OCI-LY7 (cell line): ENCODE measurements at regions not wholly inside any gene's neighbourhood (a gene's known extent, or its start where the extent isn't known, plus 50 kb on each side); places are given as distances from the start of the nearest gene placed in this dataset.

Experiments used
- BruUV-seq: library from RNA; stranded (reverse); fragments of 400-500 nt; replicated peaks from 2 replicates; lab custom pipeline; 2021; lab: Mats Ljungman, UMichigan
- CTCF ChIA-PET: fragments of 300-600 bp; sonication (Branson Sonifier 250); formaldehyde crosslinking; loops from one replicate; lab custom pipeline; 2022; ENCODE audit warnings: antibody characterized with exemption; ENCODE audit not compliant: unreplicated experiment; lab: Charles Lee
- POLR2A ChIA-PET: fragments of 300-600 bp; sonication (Branson Sonifier 250); formaldehyde crosslinking; loops from one replicate; lab custom pipeline; 2022; ENCODE audit warnings: antibody characterized with exemption; lab: Charles Lee
- DNase-seq: peaks from one replicate; pipeline ENCODE4 v3.0.0-alpha.2; 2015; ENCODE audit warnings: low spot score
- H2AFZ ChIP-seq: fragments of 200-600 bp; sonication (generic), shearing (Covaris generic); 2 replicates; pipeline ENCODE4 v1.6.1; 2014; ENCODE audit warnings: mild to moderate bottlenecking, antibody characterized with exemption, low read length, moderate library complexity
- H3K27ac ChIP-seq: fragments of 200-600 bp; sonication (generic); 2 replicates; pipeline ENCODE4 v1.5.1; 2014; ENCODE audit warnings: mixed run types, low read depth, mild to moderate bottlenecking, moderate library complexity, low read length, inconsistent platforms; ENCODE audit not compliant: poor library complexity, severe bottlenecking
- H3K36me3 ChIP-seq: fragments of 200-600 bp; sonication (generic); 2 replicates; pipeline ENCODE4 v1.6.1; 2014; ENCODE audit warnings: mild to moderate bottlenecking, antibody characterized with exemption, low read length, moderate library complexity, mixed read lengths; ENCODE audit not compliant: insufficient read depth
- H3K4me1 ChIP-seq: fragments of 200-600 bp; sonication (generic); 2 replicates; pipeline ENCODE4 v1.5.1; 2014; ENCODE audit warnings: mild to moderate bottlenecking, low read length; ENCODE audit not compliant: insufficient read depth, poor library complexity, severe bottlenecking
- H3K4me2 ChIP-seq: fragments of 200-600 bp; sonication (generic); 2 replicates; pipeline ENCODE4 v1.6.1; 2014; ENCODE audit warnings: mild to moderate bottlenecking, low read length
- H3K4me3 ChIP-seq: fragments of 200-600 bp; sonication (generic); 2 replicates; pipeline ENCODE4 v1.5.1; 2014; ENCODE audit warnings: mild to moderate bottlenecking, low read depth, low read length; ENCODE audit not compliant: poor library complexity, severe bottlenecking
- H3K79me2 ChIP-seq: fragments of 200-600 bp; sonication (generic); 2 replicates; pipeline ENCODE4 v1.6.1; 2016; ENCODE audit warnings: low read depth, mild to moderate bottlenecking, low read length, moderate library complexity, mixed read lengths; ENCODE audit not compliant: insufficient read depth
- H3K9me2 ChIP-seq: fragments of 200-600 bp; sonication (generic); 2 replicates; pipeline ENCODE4 v1.6.1; 2016; ENCODE audit warnings: mild to moderate bottlenecking, low read length, mixed read lengths; ENCODE audit not compliant: insufficient read depth
- H3K9me3 ChIP-seq: fragments of 200-600 bp; sonication (generic); 2 replicates; pipeline ENCODE4 v1.6.1; 2014; ENCODE audit warnings: mild to moderate bottlenecking, mixed run types, low read length, mixed read lengths
- H4K20me1 ChIP-seq: fragments of 200-600 bp; sonication (generic); 2 replicates; pipeline ENCODE4 v1.6.1; 2014; ENCODE audit warnings: mild to moderate bottlenecking, antibody characterized with exemption, low read length, moderate library complexity, mixed read lengths; ENCODE audit not compliant: insufficient read depth
- EZH2phosphoT487 ChIP-seq: fragments of 200-600 bp; sonication (generic); IDR thresholded peaks from 2 replicates; pipeline ENCODE4 v1.6.1; 2018; ENCODE audit warnings: low read depth, borderline replicate concordance, mild to moderate bottlenecking, mixed run types, antibody characterized with exemption, low read length, moderate library complexity, mixed read lengths
- intact Hi-C: fragments of 100-400 bp; cut with micrococcal nuclease; formaldehyde crosslinking; loops from one replicate; pipeline ENCODE4 v1.10.0; 2022; ENCODE audit not compliant: unreplicated experiment
- TF ChIP-seq, protein P1 (sequence below): fragments of 200-600 bp; sonication (generic); conservative IDR thresholded peaks from 2 replicates; pipeline ENCODE4 v1.5.1; 2014; ENCODE audit warnings: mild to moderate bottlenecking, antibody characterized with exemption, low read length, moderate library complexity, mixed read lengths

DNA sequence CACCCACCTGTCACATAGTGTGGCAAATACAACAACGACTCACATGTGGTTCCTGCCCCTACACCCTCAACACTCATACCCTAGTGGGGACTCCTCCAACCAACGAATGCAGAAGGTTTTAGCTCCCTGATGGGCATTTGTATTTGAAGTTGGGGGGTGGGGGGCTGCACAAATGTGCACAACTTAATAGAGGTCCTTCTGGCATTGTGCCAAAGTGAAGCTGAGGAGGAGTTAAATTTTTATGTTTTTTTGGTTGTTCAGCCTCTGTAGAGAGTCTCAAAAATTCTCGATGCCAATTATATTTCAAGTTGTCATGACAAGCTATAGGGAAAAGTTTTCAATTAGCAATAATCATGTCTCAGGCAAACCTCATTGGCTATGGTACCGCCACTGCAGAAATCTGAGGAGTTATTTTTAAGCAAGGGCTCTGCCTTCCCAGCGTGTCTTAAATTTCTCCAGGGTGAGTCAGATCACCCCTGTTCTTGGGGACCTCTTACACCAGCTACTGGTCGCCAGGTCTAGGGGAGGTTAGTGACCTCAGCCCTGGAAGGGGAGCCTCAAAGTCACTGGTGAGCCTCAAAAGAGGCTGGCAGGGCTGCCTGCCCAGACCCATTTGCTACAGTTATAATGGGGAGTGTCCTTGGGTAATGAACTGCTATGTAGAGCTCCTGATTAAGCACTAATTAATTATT is 102.7 kb upstream of the TAF1B start:
- intact Hi-C loops = no loop called here
- BruUV-seq = no TSS peak

DNA sequence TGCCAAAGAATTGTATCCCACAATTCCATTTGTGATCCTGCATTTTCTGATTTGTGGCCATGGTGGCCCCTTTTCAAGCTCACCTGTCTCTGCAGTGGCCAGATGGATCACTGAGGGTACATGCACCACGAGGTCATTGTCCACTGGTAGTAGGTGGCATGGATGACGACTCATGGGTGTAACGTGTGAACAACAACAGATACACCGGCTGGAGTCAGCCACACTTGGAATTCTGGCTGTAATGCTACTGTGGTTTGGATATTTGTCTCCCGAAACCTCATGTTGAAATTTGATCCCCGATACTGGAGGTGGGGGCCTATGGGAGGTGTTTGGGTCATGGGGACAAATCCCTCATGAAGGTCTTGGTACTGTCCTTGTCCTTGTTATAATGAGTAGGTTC is 102.2 kb upstream of the TAF1B start:
- Histone ChIP-seq H3K27ac (no peak overlapping the region), H4K20me1 (no peaks in the 10 kb centered on the region), H3K4me2 (no peak overlapping the region), H3K79me2 (no peaks in the 10 kb centered on the region), H2AFZ (no peak overlapping the region), H3K4me1 (no peaks in the 10 kb centered on the region), H3K4me3 (no peak overlapping the region), H3K9me3 (no peaks in the 10 kb centered on the region), H3K36me3 (no peaks in the 10 kb centered on the region), H3K9me2 (no peaks in the 10 kb centered on the region)
- ChIA-PET CTCF (no interaction called here), POLR2A (no interaction called here)
- intact Hi-C loops = no loop called here
- TF ChIP-seq EZH2phosphoT487 = no peak
- TF ChIP-seq, protein P1, sequence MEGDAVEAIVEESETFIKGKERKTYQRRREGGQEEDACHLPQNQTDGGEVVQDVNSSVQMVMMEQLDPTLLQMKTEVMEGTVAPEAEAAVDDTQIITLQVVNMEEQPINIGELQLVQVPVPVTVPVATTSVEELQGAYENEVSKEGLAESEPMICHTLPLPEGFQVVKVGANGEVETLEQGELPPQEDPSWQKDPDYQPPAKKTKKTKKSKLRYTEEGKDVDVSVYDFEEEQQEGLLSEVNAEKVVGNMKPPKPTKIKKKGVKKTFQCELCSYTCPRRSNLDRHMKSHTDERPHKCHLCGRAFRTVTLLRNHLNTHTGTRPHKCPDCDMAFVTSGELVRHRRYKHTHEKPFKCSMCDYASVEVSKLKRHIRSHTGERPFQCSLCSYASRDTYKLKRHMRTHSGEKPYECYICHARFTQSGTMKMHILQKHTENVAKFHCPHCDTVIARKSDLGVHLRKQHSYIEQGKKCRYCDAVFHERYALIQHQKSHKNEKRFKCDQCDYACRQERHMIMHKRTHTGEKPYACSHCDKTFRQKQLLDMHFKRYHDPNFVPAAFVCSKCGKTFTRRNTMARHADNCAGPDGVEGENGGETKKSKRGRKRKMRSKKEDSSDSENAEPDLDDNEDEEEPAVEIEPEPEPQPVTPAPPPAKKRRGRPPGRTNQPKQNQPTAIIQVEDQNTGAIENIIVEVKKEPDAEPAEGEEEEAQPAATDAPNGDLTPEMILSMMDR = no peak
- no peak for DNase-seq
- no TSS peak for BruUV-seq

More for the DNA sequence above, 102.7 kb upstream of the TAF1B start:
- H3K4me1 ChIP-seq = no peaks in the 10 kb centered on the region
- no peak overlapping the region for H2AFZ ChIP-seq
- no peak for TF ChIP-seq EZH2phosphoT487
- TF ChIP-seq, protein P1 = no peak
- ChIA-PET POLR2A (interaction anchor here (0.8 kb wide), 1 partner anchor 19 kb away, joined by 4 read pairs; no protein-coding TSS in a partner anchor), CTCF (interaction anchor here (0.6 kb wide), 1 partner anchor 1142 kb away, joined by 4 read pairs; no protein-coding TSS in a partner anchor)
- H3K79me2 ChIP-seq = no peaks in the 10 kb centered on the region
- H3K4me3 ChIP-seq = no peak overlapping the region
- H3K9me2 ChIP-seq = no peaks in the 10 kb centered on the region
- H3K4me2 ChIP-seq = no peak overlapping the region
- no peak for DNase-seq
- H3K36me3 ChIP-seq = no peaks in the 10 kb centered on the region
- no peaks in the 10 kb centered on the region for H4K20me1 ChIP-seq
- H3K9me3 ChIP-seq = no peaks in the 10 kb centered on the region
- no peak overlapping the region for H3K27ac ChIP-seq

DNA sequence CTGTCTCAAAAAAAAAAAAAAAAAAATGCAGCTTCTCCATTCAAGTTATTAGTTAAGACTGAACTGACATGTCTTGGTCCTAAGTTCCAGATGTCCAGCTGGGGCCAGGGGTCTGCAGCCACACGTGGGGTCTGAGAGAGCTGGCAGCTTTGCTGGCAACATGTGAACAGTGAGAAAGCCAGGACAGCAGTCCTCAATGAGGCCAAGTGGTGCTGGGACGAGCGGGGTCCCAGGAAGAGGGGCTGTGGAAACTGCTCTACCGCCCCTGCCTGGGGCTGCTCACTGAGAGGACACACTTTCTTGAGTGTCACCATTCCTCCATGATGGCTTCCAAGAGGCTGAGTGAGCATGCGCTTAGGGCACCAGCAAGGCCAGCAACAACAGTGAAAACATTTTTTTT is 100.7 kb upstream of the TAF1B start:
- ChIA-PET POLR2A (interaction anchor here (0.7 kb wide), 1 partner anchor 105 kb away, joined by 5 read pairs; no protein-coding TSS in a partner anchor), CTCF (no interaction called here)
- intact Hi-C loops = no loop called here
- no peak for DNase-seq
- Histone ChIP-seq H3K4me2 (no peak overlapping the region), H3K4me1 (no peaks in the 10 kb centered on the region), H3K9me2 (no peaks in the 10 kb centered on the region), H2AFZ (no peak overlapping the region), H4K20me1 (no peaks in the 10 kb centered on the region), H3K27ac (no peak overlapping the region), H3K4me3 (no peak overlapping the region), H3K36me3 (no peaks in the 10 kb centered on the region), H3K9me3 (no peaks in the 10 kb centered on the region), H3K79me2 (no peaks in the 10 kb centered on the region)
- BruUV-seq = no TSS peak
- TF ChIP-seq, protein P1 = no peak
- TF ChIP-seq EZH2phosphoT487 = no peak
